ENCODE measurements at regions not wholly inside any gene's neighbourhood (a gene's known extent, or its start where the extent isn't known, plus 50 kb on each side); places are given as distances from the start of the nearest gene placed in this dataset.

- DNase-seq, result no peak
- no peak overlapping the region for H3K4me3 ChIP-seq
- H3K9me3 ChIP-seq, result no peaks in the 10 kb centered on the region
- H3K27me3 ChIP-seq, result no peaks in the 10 kb centered on the region
- H3K27ac ChIP-seq, result no peak overlapping the region
- WGBS, 2 donors, result 49 to 56% methylated on average over 2 of the region's 2 CpGs
- H3K36me3 ChIP-seq, result no peaks in the 10 kb centered on the region
- no peaks in the 10 kb centered on the region for H3K4me1 ChIP-seq
- no peak for ATAC-seq (ENCODE audit: low FRiP score in 2 of 2)
- TF ChIP-seq POLR2AphosphoS5 (IDR thresholded peaks at IDR 0.05) (no peak), EP300 (IDR thresholded peaks at IDR 0.05) (no peak), CTCF (IDR thresholded peaks at IDR 0.05) (no peak), POLR2A (IDR thresholded peaks at IDR 0.05) (no peak)
Measured at GRCh38 chr4:157572284-157572683, 351.8 kb downstream of the GRIA2 start.

GRCh38 chr4:157564771-157565170 is 344.2 kb downstream of the GRIA2 start:
- no peak overlapping the region for H3K4me3 ChIP-seq
- no peaks in the 10 kb centered on the region for H3K36me3 ChIP-seq
- no peak for TF ChIP-seq CTCF (IDR thresholded peaks at IDR 0.05)
- ATAC-seq (ENCODE audit: low FRiP score in 2 of 2) (no peak), DNase-seq (no peak)
- no peaks in the 10 kb centered on the region for H3K27me3 ChIP-seq
- WGBS, 2 donors, result 55 to 67% methylated on average over 2 of the region's 2 CpGs
- H3K4me1 ChIP-seq, result no peaks in the 10 kb centered on the region
- H3K9me3 ChIP-seq, result no peaks in the 10 kb centered on the region
- no peak overlapping the region for H3K27ac ChIP-seq

GRCh38 chr4:157564218-157564617 is 343.7 kb downstream of the GRIA2 start:
- WGBS, 2 donors, result 79 to 85% methylated on average over 2 of the region's 2 CpGs
- Histone ChIP-seq H3K36me3 (no peaks in the 10 kb centered on the region), H3K4me3 (no peak overlapping the region), H3K27ac (no peak overlapping the region), H3K9me3 (no peaks in the 10 kb centered on the region), H3K27me3 (no peaks in the 10 kb centered on the region), H3K4me1 (no peaks in the 10 kb centered on the region)
- ATAC-seq (ENCODE audit: low FRiP score in 2 of 2), result no peak
- no peak for TF ChIP-seq EP300 (IDR thresholded peaks at IDR 0.05)
- TF ChIP-seq POLR2AphosphoS5 (IDR thresholded peaks at IDR 0.05), result no peak
- no peak for TF ChIP-seq CTCF (IDR thresholded peaks at IDR 0.05)
- no peak for TF ChIP-seq POLR2A (IDR thresholded peaks at IDR 0.05)
- DNase-seq, result no peak

- TF ChIP-seq EP300 (IDR thresholded peaks at IDR 0.05) (no peak), CTCF (IDR thresholded peaks at IDR 0.05) (no peak), POLR2A (IDR thresholded peaks at IDR 0.05) (no peak), POLR2AphosphoS5 (IDR thresholded peaks at IDR 0.05) (no peak)
- H3K4me3 ChIP-seq, result no peak overlapping the region
- H3K27me3 ChIP-seq, result no peaks in the 10 kb centered on the region
- H3K36me3 ChIP-seq, result no peaks in the 10 kb centered on the region
- ATAC-seq (ENCODE audit: low FRiP score in 2 of 2) (no peak), DNase-seq (no peak)
- no peaks in the 10 kb centered on the region for H3K9me3 ChIP-seq
- H3K27ac ChIP-seq, result no peak overlapping the region
- 67 to 75% methylated on average over 2 of the region's 2 CpGs for WGBS, 2 donors
- H3K4me1 ChIP-seq, result no peaks in the 10 kb centered on the region
Measured at GRCh38 chr4:157558016-157558415, 337.5 kb downstream of the GRIA2 start.

GRCh38 chr4:157550028-157550427 is 329.5 kb downstream of the GRIA2 start:
- DNase-seq (no peak), ATAC-seq (ENCODE audit: low FRiP score in 2 of 2) (no peak)
- WGBS, 2 donors, result 48 to 59% methylated on average over 5 of the region's 5 CpGs
- H3K4me3 ChIP-seq, result no peak overlapping the region
- no peaks in the 10 kb centered on the region for H3K36me3 ChIP-seq
- TF ChIP-seq POLR2AphosphoS5 (IDR thresholded peaks at IDR 0.05), result no peak
- TF ChIP-seq CTCF (IDR thresholded peaks at IDR 0.05), result no peak
- no peak for TF ChIP-seq EP300 (IDR thresholded peaks at IDR 0.05)
- no peak for TF ChIP-seq POLR2A (IDR thresholded peaks at IDR 0.05)
- H3K4me1 ChIP-seq, result no peaks in the 10 kb centered on the region
- H3K27ac ChIP-seq, result no peak overlapping the region
- H3K27me3 ChIP-seq, result no peaks in the 10 kb centered on the region
- no peaks in the 10 kb centered on the region for H3K9me3 ChIP-seq

Measured in upper lobe of left lung (tissue), 6 donors.